A673 (cell line): ENCODE measurements at regions not wholly inside any gene's neighbourhood (a gene's known extent, or its start where the extent isn't known, plus 50 kb on each side); places are given as distances from the start of the nearest gene placed in this dataset.
A peak's percentile ranks its signal among the peaks of the same experiment; 100 is the strongest.

ENCODE experiments used
- EZH2 ChIP-seq: fragments of 200-600 bp; sonication (generic); IDR thresholded peaks from 2 replicates; pipeline ENCODE4 v1.6.1; 2017; ENCODE audit warnings: borderline replicate concordance, low read depth, mild to moderate bottlenecking, mixed read lengths, antibody characterized with exemption, low read length; ENCODE audit not compliant: poor library complexity, severe bottlenecking
- TF ChIP-seq, protein P1 (sequence below): fragments of 300-800, 200-600 bp; sonication (generic); conservative IDR thresholded peaks from 2 replicates; pipeline ENCODE4 v1.5.1; 2017; ENCODE audit warnings: low read depth, mild to moderate bottlenecking, antibody characterized with exemption, low read length, moderate library complexity, mixed read lengths

DNA sequence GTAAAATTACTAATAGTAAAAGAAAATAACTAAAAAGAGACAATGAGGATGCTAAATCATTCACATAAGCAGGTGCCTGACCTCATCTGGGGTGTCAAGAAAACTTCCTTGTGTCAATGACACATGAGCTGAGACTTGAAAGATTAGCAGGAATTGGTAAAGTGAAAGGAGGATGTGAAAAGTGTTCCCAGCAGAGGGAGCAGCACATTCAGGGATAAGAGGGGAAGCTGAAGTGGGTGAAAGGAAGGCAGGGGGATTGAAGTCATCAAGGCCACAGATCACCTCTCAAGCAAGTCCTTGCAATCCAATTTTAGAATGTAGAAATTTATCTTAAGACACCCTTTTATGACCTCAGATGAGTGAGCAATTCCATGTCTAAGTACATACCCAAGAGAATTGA, 60.2 kb upstream of the ACP3 start:
- TF ChIP-seq EZH2 = no peak
- TF ChIP-seq, protein P1, sequence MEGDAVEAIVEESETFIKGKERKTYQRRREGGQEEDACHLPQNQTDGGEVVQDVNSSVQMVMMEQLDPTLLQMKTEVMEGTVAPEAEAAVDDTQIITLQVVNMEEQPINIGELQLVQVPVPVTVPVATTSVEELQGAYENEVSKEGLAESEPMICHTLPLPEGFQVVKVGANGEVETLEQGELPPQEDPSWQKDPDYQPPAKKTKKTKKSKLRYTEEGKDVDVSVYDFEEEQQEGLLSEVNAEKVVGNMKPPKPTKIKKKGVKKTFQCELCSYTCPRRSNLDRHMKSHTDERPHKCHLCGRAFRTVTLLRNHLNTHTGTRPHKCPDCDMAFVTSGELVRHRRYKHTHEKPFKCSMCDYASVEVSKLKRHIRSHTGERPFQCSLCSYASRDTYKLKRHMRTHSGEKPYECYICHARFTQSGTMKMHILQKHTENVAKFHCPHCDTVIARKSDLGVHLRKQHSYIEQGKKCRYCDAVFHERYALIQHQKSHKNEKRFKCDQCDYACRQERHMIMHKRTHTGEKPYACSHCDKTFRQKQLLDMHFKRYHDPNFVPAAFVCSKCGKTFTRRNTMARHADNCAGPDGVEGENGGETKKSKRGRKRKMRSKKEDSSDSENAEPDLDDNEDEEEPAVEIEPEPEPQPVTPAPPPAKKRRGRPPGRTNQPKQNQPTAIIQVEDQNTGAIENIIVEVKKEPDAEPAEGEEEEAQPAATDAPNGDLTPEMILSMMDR = peak; percentile 71
